ENCODE measurements at regions not wholly inside any gene's neighbourhood (a gene's known extent, or its start where the extent isn't known, plus 50 kb on each side); places are given as distances from the start of the nearest gene placed in this dataset.

DNA sequence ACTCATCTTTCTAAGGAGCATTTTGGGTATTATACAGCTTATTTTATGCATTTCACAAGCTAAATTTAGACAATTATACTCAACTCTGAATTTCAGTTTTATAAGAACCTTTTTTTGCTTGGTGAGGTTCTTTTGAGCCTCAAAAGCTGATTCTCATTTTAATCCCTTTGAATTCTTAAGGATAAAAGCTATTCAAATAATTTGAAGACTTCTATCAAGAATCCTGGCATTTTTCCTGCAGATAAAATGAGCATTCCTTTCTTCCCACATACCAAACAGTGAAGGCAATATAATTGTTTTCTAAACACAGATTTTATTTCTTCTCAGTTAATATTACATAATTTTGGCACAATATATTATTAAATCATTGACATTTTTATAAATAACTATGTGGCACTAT, 118.4 kb upstream of the GPM6A start:
- no peaks in the 10 kb centered on the region for H3K36me3 Mint-ChIP-seq
- H3K4me3 Mint-ChIP-seq = no peak overlapping the region
- no peaks in the 10 kb centered on the region for H3K4me1 Mint-ChIP-seq
- no peaks in the 10 kb centered on the region for H3K9me3 Mint-ChIP-seq
- no peak overlapping the region for H3K27ac Mint-ChIP-seq
- no peaks in the 10 kb centered on the region for H3K27me3 Mint-ChIP-seq

- Mint-ChIP-seq H3K27me3 (no peaks in the 10 kb centered on the region), H3K9me3 (no peaks in the 10 kb centered on the region), H3K27ac (no peak overlapping the region), H3K36me3 (no peaks in the 10 kb centered on the region), H3K4me3 (no peak overlapping the region), H3K4me1 (no peaks in the 10 kb centered on the region)
Observed at GRCh38 chr4:175932116-175932515, 120.1 kb upstream of the GPM6A start.

GRCh38 chr4:175934506-175934905, 122.4 kb upstream of the GPM6A start:
- H3K36me3 Mint-ChIP-seq = no peaks in the 10 kb centered on the region
- no peaks in the 10 kb centered on the region for H3K4me1 Mint-ChIP-seq
- no peaks in the 10 kb centered on the region for H3K27me3 Mint-ChIP-seq
- H3K9me3 Mint-ChIP-seq = no peaks in the 10 kb centered on the region
- H3K27ac Mint-ChIP-seq = no peak overlapping the region
- H3K4me3 Mint-ChIP-seq = no peak overlapping the region

GRCh38 chr4:175935016-175935661, 123.1 kb upstream of the GPM6A start:
- Mint-ChIP-seq H3K27me3 (no peaks in the 10 kb centered on the region), H3K27ac (no peak overlapping the region), H3K36me3 (no peaks in the 10 kb centered on the region), H3K4me3 (no peak overlapping the region), H3K9me3 (no peaks in the 10 kb centered on the region), H3K4me1 (no peaks in the 10 kb centered on the region)

DNA sequence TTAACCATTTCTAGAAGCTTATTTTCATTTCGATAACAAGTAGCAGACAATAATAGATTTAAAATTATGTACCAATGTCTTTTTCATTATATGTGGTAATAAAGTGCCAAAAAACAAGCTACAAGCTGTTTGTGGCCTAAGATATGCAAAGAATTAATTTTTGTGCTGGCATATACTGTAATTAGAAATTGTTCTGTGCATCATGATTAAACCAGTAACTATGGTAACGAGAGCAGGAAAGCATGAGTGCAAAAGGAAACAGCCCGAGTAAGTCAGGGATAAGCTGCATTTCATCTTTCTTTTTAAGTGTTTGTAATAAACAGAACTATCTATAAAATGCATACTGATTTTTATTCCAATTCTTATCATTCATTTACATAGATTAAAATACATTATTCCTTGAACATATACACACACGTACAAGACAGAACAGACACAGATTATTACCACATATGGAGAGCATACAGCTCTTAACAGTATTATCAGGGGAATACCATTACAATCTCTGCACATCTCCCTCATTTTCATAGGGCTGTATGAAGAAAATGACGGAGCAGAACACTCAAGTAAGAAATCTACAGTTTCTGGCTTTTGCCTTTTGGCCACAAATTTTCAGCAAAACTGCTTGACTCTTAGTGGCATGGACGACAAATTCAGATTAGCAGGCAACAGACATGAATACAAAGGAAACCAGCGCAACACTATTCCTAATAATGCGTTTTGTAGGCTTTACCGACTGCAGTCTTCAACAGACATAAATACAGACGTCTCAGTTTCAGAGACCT, 121.3 kb upstream of the WDR17 start:
- Mint-ChIP-seq H3K9me3 (no peaks in the 10 kb centered on the region), H3K27ac (no peak overlapping the region), H3K4me3 (no peak overlapping the region), H3K27me3 (peaks cover 3% of the 10 kb centered on the region), H3K4me1 (peaks cover 0 to 4% (median 3%) of the 10 kb centered on the region in 3 donors), H3K36me3 (no peaks in the 10 kb centered on the region)

- Mint-ChIP-seq H3K36me3 (no peaks in the 10 kb centered on the region), H3K4me1 (peaks cover 0 to 4% (median 3%) of the 10 kb centered on the region in 3 donors), H3K9me3 (no peaks in the 10 kb centered on the region), H3K27me3 (peaks cover 3% of the 10 kb centered on the region), H3K4me3 (no peak overlapping the region), H3K27ac (no peak overlapping the region)
Observed at GRCh38 chr4:175946472-175947116, 119.0 kb upstream of the WDR17 start.

DNA sequence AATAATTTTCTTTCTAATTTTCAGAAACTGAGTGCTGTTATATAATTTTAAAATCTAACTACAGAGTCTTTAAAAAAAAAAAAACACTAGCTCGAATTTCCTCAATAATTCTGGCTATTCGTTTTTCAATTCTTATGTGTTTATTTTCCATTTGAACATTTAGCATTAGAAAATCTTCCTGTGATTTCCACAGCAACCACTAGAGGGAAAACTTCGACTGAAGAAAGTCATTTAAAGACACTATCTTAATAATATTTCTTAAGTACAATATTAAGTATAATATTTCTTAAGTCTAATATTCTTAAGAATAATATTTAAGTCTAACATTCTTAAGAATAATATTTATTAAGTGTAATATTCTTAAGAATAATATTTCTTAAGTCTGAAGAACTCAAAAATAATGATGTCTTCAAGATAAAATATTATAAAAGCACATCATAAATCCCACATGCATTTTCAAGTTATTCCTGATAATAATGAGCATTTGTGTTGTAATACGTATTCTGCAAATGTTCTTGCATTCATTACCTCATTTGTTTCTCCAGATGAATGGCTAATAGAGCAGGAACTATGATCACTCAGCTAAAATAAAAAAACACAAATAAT, 118.4 kb upstream of the WDR17 start:
- Mint-ChIP-seq H3K27me3 (peaks cover 3% of the 10 kb centered on the region), H3K36me3 (no peaks in the 10 kb centered on the region), H3K27ac (no peak overlapping the region), H3K4me3 (no peak overlapping the region), H3K9me3 (no peaks in the 10 kb centered on the region), H3K4me1 (peaks cover 0 to 4% (median 3%) of the 10 kb centered on the region in 3 donors)

DNA sequence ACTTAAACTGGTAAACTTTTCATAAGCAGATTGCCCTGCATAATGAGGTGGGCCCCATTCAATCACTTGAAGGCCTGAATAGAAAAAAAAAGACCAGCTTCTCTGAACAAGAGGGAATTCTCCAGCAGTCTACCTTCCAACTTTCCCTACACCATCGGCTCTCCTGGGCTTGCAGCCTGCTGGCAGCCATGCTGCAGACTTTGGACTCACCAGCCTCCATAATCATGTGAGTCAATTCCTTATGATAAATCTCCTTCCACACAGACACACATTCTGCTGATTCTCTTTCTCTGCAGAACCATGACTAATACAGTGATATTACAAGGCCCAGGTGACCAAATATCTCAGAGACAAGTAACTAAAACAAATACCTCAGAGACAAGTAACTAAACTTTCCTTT, 113.8 kb upstream of the WDR17 start:
- Mint-ChIP-seq H3K27me3 (peaks cover 2% of the 10 kb centered on the region), H3K4me3 (no peak overlapping the region), H3K36me3 (no peaks in the 10 kb centered on the region), H3K4me1 (peaks cover 0 to 10% (median 4%) of the 10 kb centered on the region in 3 donors), H3K9me3 (no peaks in the 10 kb centered on the region), H3K27ac (no peak overlapping the region)

GRCh38 chr4:175953116-175953515, 112.5 kb upstream of the WDR17 start:
- Mint-ChIP-seq H3K27ac (no peak overlapping the region), H3K9me3 (no peaks in the 10 kb centered on the region), H3K4me1 (peaks cover 0 to 10% (median 4%) of the 10 kb centered on the region in 3 donors), H3K27me3 (peaks cover 2% of the 10 kb centered on the region), H3K36me3 (no peaks in the 10 kb centered on the region), H3K4me3 (no peak overlapping the region)

DNA sequence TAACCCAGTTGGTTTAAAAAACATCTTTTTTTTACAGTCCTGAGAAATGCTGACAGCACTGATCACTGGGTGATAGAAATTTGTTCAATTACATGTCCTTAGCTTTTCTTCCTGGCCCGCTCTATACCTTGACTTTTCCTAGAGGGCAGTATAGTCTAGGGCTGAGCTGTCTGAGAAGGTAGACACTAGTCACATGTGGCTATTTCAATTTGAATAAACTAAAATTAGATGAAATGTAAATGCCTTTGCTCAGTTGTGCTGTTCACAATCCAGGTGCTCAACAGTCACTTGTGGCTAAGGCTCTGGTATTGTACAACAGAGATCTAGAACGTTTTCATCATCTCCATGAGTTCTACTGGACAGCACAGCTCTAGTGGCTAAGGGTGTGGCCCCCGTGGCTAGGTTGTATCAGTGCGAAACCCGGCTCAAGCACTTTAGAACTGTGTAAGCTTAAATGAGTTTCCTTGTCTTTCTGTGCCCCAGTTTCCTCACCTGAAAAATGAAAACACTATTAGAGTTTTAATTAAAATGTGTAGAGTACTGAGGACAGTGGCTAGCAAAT, 111.6 kb upstream of the WDR17 start:
- Mint-ChIP-seq H3K27me3 (peaks cover 2% of the 10 kb centered on the region), H3K9me3 (no peaks in the 10 kb centered on the region), H3K4me3 (no peak overlapping the region), H3K27ac (no peak overlapping the region), H3K36me3 (no peaks in the 10 kb centered on the region), H3K4me1 (peaks cover 0 to 10% (median 4%) of the 10 kb centered on the region in 3 donors)

DNA sequence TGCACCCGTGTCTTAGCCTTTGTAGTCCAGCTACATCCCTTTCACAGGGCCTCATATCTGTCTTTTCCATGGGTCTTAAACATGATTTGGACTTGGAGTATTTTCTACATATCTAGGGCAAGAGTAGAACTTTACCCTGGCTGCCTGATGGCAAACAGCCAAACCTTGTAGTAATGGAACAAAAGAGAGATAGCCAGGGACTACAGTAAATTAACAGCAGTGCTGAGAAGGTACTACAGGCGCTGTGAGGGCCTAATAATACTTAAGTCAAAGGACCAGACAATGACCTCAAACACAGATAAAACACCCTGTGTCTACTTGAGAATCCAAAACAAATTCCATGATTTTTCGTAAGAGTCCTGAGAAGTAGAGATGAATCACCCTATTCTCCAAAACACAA, 111.0 kb upstream of the WDR17 start:
- Mint-ChIP-seq H3K27ac (no peak overlapping the region), H3K9me3 (no peaks in the 10 kb centered on the region), H3K4me1 (peaks cover 0 to 10% (median 4%) of the 10 kb centered on the region in 3 donors), H3K4me3 (no peak overlapping the region), H3K36me3 (no peaks in the 10 kb centered on the region), H3K27me3 (peaks cover 2% of the 10 kb centered on the region)

GRCh38 chr4:175961604-175962003, 104.0 kb upstream of the WDR17 start:
- Mint-ChIP-seq H3K9me3 (peaks cover 0 to 6% (median 1%) of the 10 kb centered on the region in 3 donors), H3K27ac (no peak overlapping the region), H3K36me3 (no peaks in the 10 kb centered on the region), H3K4me1 (peaks cover 0 to 11% (median 2%) of the 10 kb centered on the region in 3 donors), H3K4me3 (peak overlapping the region in 1 of 4 donors; percentile 28), H3K27me3 (no peaks in the 10 kb centered on the region)

GRCh38 chr4:175970072-175970471, 95.6 kb upstream of the WDR17 start:
- Mint-ChIP-seq H3K4me3 (no peak overlapping the region), H3K36me3 (peaks cover 1% of the 10 kb centered on the region), H3K27ac (no peak overlapping the region), H3K27me3 (peaks cover 4% of the 10 kb centered on the region), H3K4me1 (peaks cover 0 to 1% (median 0%) of the 10 kb centered on the region in 3 donors), H3K9me3 (peaks cover 3 to 6% (median 6%) of the 10 kb centered on the region in 3 donors)

DNA sequence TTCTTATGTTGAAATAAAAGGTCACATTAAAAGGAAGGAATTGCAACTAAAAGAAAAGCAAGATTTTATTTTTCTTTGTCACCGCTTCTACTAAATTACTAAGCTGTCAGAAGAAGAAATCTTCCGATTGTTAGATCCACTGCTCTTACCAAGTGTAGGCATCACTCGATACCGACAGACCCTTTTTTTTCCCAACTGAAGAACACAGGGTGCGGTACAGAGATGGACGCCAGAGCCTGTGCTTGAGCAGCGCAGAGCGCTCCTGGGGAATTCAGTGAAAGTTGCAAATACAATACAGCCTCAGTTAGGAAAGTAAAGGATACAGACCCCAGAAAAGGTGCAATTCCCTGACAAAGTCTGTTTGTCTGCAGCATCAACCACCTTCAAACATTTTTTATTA, 94.9 kb upstream of the WDR17 start:
- H3K9me3 Mint-ChIP-seq = peaks cover 3 to 6% (median 6%) of the 10 kb centered on the region in 3 donors

More for the DNA sequence above, 94.9 kb upstream of the WDR17 start:
- Mint-ChIP-seq H3K4me3 (no peak overlapping the region), H3K4me1 (peaks cover 0 to 1% (median 0%) of the 10 kb centered on the region in 3 donors), H3K27me3 (peaks cover 4% of the 10 kb centered on the region), H3K27ac (no peak overlapping the region), H3K36me3 (peaks cover 1% of the 10 kb centered on the region)
